Heart left ventricle (tissue), 16 donors: ENCODE measurements at regions not wholly inside any gene's neighbourhood (a gene's known extent, or its start where the extent isn't known, plus 50 kb on each side); places are given as distances from the start of the nearest gene placed in this dataset.
"Not testable (repeated sequence)": the region's sequence is repeated elsewhere in the genome, so short reads cannot be mapped to it uniquely, and the experiment has no call there.

Source experiments
- ATAC-seq, 4 donors: fragments of 200-7000 bp; cut with Tn5 transposase; one replicate each; pipeline ENCODE4 v1.9.1; 2020 to 2022; ENCODE audit warnings: moderate library complexity in 4 of 4, mild to moderate bottlenecking in 3 of 4, moderate number of reproducible peaks in 1 of 4
- DNase-seq, 5 donors: peaks; one replicate each; pipeline ENCODE4 v3.0.0-alpha.2; 2020
- H3K27ac ChIP-seq, 12 donors: fragments of 200-600 bp; sonication (generic) in 4 of 12; one replicate each; pipeline versions ENCODE4 v1.5.0 to v1.8.0; 2016 to 2022; ENCODE audit warnings: mild to moderate bottlenecking in 2 of 12
- H3K27me3 ChIP-seq, 9 donors: fragments of 200-600 bp; sonication (generic) in 2 of 9; one replicate each; pipeline versions ENCODE4 v1.5.1 to v1.8.0; 2016 to 2022; ENCODE audit warnings: mild to moderate bottlenecking in 3 of 9
- H3K36me3 ChIP-seq, 9 donors: fragments of 200-600 bp; sonication (generic) in 2 of 9; one replicate each; pipeline versions ENCODE4 v1.5.0 to v1.8.0; 2018 to 2022; ENCODE audit warnings: mild to moderate bottlenecking in 2 of 9
- H3K4me1 ChIP-seq, 12 donors: fragments of 200-600 bp; sonication (generic) in 4 of 12; one replicate each; pipeline versions ENCODE4 v1.5.0 to v1.8.0; 2016 to 2022; ENCODE audit warnings: mild to moderate bottlenecking in 3 of 12
- H3K4me3 ChIP-seq, 12 donors: fragments of 200-600 bp; sonication (generic) in 4 of 12; one replicate each; pipeline versions ENCODE4 v1.5.0 to v1.8.0; 2017 to 2022; ENCODE audit warnings: mild to moderate bottlenecking in 9 of 12, moderate library complexity in 4 of 12
- H3K9me3 ChIP-seq, 12 donors: fragments of 200-600 bp; sonication (generic) in 4 of 12; one replicate each; pipeline versions ENCODE4 v1.5.0 to v1.8.0; 2016 to 2022; ENCODE audit warnings: mild to moderate bottlenecking in 1 of 12
- POLR2A ChIP-seq, 2 donors: fragments of 450-650 bp; IDR thresholded peaks; one replicate each; pipeline ENCODE4 v1.6.1; 2017; ENCODE audit warnings: antibody characterized with exemption in 2 of 2, mild to moderate bottlenecking in 2 of 2, moderate library complexity in 2 of 2
- WGBS, 4 donors: extraction: QIAGEN DNeasy Blood & Tissue Kit in 2 of 4; methylation state at CpG; one replicate each; pipeline versions ENCODE4 v1.1.5 to v1.1.7; 2013 to 2018; 5-methylcytosine and 5-hydroxymethylcytosine counted together
- intact Hi-C, 10 donors: fragments of 100-400 bp; cut with DNase I; formaldehyde crosslinking; loops; one replicate each; pipeline versions ENCODE4 v1.11.1 to v1.14.2; 2022
- TF ChIP-seq, protein P1 (sequence below), 12 donors: fragments of 200-600 bp; sonication (generic) in 4 of 12; IDR thresholded peaks; one replicate each; pipeline versions ENCODE4 v1.5.0 to v1.8.0; 2018 to 2022; ENCODE audit warnings: antibody characterized with exemption in 12 of 12, mild to moderate bottlenecking in 5 of 12
- donor health status: ischemic (EF 13 %, LVEDD 7.1; RV severe dilation, severe dysfunction).
- donor health status: healthy with polysubstance abuse.
- donor health status: DM: no; HTN: yes; CAD: no.
- donor health status: DM: no; HTN: no; CAD: no.
- donor health status: ischemic (EF 25% LVEDD 6.9; RV normal size, moderate dysfunction).
- donor health status: ischemic (EF 25% LVEDD 5.7; RV mildly dilated, moderate dysfunction).
- donor health status: healthy.
- donor health status: DM: yes; HTN: yes; CAD: no.
- donor health status: ischemic (EF 35%, LVEDD 5.7; RV mildly dilated, moderate dysfunction).
- donor health status: nonischemic (EF 11% LVEDD 7.7; RV severe dilation, severe dysfunction).
- donor health status: DM: yes; HTN: yes; CAD: no.
- donor health status: PGD.
- donor health status: ischemic (EF 29% LVEDD 5.4; RV normal size, mild dysfunction).
- donor health status: nonischemic (EF 23%, LVEDD 6.1; RV moderate dilation, normal function).

DNA sequence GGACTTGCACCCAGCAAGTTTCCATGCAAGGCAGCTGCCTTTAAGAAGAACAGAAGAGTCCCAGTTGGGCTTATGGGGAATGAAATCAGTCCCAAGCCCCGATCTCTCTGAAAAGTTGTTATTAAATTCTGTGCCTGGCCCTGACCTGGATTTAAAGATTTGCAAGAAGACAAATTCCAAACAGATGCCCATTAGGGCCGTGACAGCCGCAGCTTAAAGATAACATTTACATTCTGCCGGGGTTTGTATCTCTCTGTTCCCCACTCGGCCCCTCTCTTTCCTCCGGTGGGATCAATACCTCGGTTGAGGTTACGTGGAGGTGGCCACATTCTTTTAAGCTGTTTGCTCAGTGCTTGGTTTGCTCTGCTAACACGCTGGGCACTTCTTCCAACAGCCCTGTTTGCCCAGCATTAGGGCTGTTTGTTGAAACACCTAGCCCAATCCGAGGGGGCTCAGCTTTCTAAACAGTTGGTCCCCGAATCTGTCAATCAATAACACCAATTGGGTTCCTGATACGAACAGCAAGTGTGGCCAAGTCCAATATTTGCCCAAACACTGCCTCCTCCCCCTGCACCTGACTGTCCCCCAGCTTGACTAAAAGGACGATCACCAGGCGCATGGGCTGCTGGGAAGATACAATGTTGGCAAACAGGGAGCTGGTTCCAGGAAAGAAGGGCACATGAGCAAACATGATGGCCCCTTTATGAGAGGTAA is 108.6 kb downstream of the RPLP1 start:
- no peak for TF ChIP-seq POLR2A (IDR thresholded peaks at IDR 0.05)
- TF ChIP-seq, protein P1, sequence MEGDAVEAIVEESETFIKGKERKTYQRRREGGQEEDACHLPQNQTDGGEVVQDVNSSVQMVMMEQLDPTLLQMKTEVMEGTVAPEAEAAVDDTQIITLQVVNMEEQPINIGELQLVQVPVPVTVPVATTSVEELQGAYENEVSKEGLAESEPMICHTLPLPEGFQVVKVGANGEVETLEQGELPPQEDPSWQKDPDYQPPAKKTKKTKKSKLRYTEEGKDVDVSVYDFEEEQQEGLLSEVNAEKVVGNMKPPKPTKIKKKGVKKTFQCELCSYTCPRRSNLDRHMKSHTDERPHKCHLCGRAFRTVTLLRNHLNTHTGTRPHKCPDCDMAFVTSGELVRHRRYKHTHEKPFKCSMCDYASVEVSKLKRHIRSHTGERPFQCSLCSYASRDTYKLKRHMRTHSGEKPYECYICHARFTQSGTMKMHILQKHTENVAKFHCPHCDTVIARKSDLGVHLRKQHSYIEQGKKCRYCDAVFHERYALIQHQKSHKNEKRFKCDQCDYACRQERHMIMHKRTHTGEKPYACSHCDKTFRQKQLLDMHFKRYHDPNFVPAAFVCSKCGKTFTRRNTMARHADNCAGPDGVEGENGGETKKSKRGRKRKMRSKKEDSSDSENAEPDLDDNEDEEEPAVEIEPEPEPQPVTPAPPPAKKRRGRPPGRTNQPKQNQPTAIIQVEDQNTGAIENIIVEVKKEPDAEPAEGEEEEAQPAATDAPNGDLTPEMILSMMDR (IDR thresholded peaks at IDR 0.05): no peak
- Histone ChIP-seq H3K36me3 (no peaks in the 10 kb centered on the region), H3K4me3 (no peak overlapping the region), H3K9me3 (no peaks in the 10 kb centered on the region), H3K4me1 (no peaks in the 10 kb centered on the region), H3K27ac (no peak overlapping the region), H3K27me3 (peaks cover 0 to 9% (median 0%) of the 10 kb centered on the region in 9 donors)
- 65 to 72% (median 69%) methylated on average over 14 of the region's 14 CpGs for WGBS, 4 donors
- DNase-seq (no peak), ATAC-seq (no peak)
- intact Hi-C loops: no loop called here

DNA sequence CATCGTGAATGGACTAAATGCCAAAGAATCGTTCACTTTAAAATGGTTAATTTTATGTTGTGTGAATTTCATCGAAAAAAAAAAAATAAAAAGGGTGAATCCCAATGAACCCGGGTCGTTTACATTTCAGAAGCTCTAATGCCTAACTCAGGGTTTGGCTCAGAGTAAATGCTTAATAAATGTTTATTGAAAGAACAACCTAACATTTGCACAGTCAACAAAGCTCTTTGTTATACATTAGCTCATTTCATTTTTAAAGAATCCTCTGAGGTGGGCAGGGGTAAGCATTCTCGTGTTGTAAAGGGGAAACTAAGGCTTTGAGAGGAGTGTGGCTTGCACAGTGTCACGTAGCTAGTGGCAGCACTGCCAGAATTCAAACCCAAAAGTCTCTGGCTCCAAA is 109.5 kb downstream of the RPLP1 start:
- Histone ChIP-seq H3K4me1 (no peaks in the 10 kb centered on the region), H3K9me3 (no peaks in the 10 kb centered on the region), H3K4me3 (no peak overlapping the region), H3K36me3 (no peaks in the 10 kb centered on the region), H3K27me3 (peaks cover 0 to 9% (median 0%) of the 10 kb centered on the region in 9 donors), H3K27ac (no peak overlapping the region)
- intact Hi-C loops: no loop called here
- ATAC-seq (no peak), DNase-seq (no peak)
- TF ChIP-seq, protein P1 (IDR thresholded peaks at IDR 0.05): no peak
- TF ChIP-seq POLR2A (IDR thresholded peaks at IDR 0.05): no peak
- WGBS, 4 donors: 76 to 82% (median 78%) methylated on average over 7 of the region's 7 CpGs

DNA sequence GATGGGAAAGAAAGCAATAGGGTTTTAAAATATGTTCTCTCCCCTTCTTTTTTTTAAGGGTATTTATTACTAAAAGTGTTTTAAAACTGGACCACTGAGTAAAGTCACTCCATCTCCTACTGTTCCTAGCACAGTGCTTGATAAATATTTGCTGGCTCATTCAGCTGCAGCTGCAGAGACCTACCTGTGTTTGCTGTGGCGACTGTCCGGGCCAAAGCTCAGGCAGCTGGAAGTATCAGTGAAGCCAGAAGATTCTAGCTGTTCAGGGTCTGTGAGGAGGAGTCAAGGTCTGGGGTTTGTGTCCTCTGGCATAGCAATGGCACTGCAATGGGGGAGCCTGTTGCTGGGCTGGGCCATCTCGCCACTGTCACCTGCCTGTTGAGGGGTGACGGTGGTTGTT is 109.9 kb downstream of the RPLP1 start:
- DNase-seq (no peak), ATAC-seq (no peak)
- no peaks in the 10 kb centered on the region for H3K4me1 ChIP-seq
- no peaks in the 10 kb centered on the region for H3K9me3 ChIP-seq
- peaks cover 0 to 9% (median 0%) of the 10 kb centered on the region in 9 donors for H3K27me3 ChIP-seq
- H3K4me3 ChIP-seq: no peak overlapping the region
- TF ChIP-seq, protein P1 (IDR thresholded peaks at IDR 0.05): no peak
- no peak for TF ChIP-seq POLR2A (IDR thresholded peaks at IDR 0.05)
- intact Hi-C loops: no loop called here
- H3K27ac ChIP-seq: no peak overlapping the region
- H3K36me3 ChIP-seq: no peaks in the 10 kb centered on the region
- 80 to 96% (median 90%) methylated on average over 4 of the region's 4 CpGs for WGBS, 4 donors

DNA sequence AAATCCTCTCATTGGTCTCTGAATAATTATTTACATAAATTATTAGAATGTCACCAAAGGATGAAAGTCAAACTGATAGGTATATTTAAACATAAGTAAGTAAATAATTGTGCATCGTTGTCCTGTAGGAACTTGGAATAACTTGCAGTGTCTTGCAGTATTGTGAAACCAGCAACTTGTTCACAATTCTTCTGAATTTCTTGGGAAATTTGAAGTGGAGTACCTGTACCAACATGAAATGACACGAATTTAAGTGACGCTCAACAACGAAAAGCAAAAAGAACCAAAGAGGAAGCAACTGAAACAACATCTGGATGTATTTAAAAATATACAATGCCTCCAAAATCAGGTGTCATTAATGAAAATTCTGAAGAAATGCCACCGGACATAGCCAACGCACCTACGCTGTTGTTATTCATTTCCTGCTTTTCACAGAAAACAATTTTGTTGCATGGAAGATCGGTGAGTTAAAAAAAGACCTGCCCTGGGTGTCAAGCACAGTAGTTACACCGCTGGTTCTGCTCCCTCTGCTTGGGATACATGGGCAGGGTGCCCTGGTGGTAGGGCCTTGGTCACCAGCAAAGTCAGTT is 112.5 kb downstream of the RPLP1 start:
- Histone ChIP-seq H3K9me3 (no peaks in the 10 kb centered on the region), H3K4me1 (no peaks in the 10 kb centered on the region), H3K27me3 (peaks cover 0 to 9% (median 0%) of the 10 kb centered on the region in 9 donors), H3K27ac (no peak overlapping the region), H3K36me3 (no peaks in the 10 kb centered on the region), H3K4me3 (no peak overlapping the region)
- DNase-seq (no peak), ATAC-seq (no peak)
- no peak for TF ChIP-seq POLR2A (IDR thresholded peaks at IDR 0.05)
- TF ChIP-seq, protein P1 (IDR thresholded peaks at IDR 0.05): no peak
- 79 to 89% (median 82%) methylated on average over 9 of the region's 9 CpGs for WGBS, 4 donors
- intact Hi-C loops: no loop called here

DNA sequence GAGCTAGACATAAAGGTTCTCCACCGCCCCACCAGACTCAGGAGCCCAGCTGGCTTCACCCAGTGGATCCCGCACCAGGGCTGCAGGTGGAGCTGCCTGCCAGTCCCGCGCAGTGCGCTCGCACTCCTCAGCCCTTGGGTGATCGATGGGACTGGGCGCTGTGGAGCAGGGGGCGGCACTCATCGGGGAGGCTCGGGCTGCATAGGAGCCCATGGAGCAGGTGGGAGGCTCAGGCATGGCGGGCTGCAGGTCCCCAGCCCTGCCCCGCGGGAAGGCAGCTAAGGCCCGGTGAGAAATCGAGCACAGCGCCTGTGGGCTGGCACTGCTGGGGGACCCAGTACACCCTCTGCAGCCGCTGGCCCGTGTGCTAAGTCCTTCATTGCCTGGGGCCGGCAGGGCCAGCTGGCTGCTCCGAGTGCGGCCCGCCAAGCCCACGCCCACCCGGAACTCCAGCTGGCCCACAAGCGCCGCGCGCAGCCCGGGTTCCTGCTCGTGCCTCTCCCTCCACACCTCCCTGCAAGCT is 114.7 kb downstream of the RPLP1 start:
- not testable (repeated sequence) for ATAC-seq, H3K27ac ChIP-seq, DNase-seq

More for the DNA sequence above, 114.7 kb downstream of the RPLP1 start:
- H3K4me1 ChIP-seq, H3K27me3 ChIP-seq, H3K9me3 ChIP-seq, intact Hi-C loops, H3K36me3 ChIP-seq, H3K4me3 ChIP-seq: not testable (repeated sequence)
- 94 to 95% (median 95%) methylated on average over 13 to 31 of the region's 31 CpGs for WGBS, 4 donors
